H1 (cell line): ENCODE measurements at regions not wholly inside any gene's neighbourhood (a gene's known extent, or its start where the extent isn't known, plus 50 kb on each side); places are given as distances from the start of the nearest gene placed in this dataset.
"Not testable (repeated sequence)": the region's sequence is repeated elsewhere in the genome, so short reads cannot be mapped to it uniquely, and the experiment has no call there.

ENCODE experiments used
- CTCF ChIA-PET: fragments of 300-600 bp; sonication (Branson Sonifier 250); formaldehyde crosslinking; loops from one replicate; lab custom pipeline; 2021; ENCODE audit not compliant: partially characterized antibody; lab: Charles Lee
- POLR2A ChIA-PET: fragments of 300-600 bp; sonication (Branson Sonifier 250); formaldehyde crosslinking; loops from one replicate; lab custom pipeline; 2021; ENCODE audit warnings: inconsistent platforms; ENCODE audit not compliant: partially characterized antibody; lab: Charles Lee
- DNase-seq, 2 experiments: peaks; one replicate each; pipeline versions ENCODE4 v3.0.0 to v3.0.0-alpha.2; 2010 to 2022; ENCODE audit warnings: low spot score in 2 of 2, low read depth in 1 of 2, mixed read lengths in 1 of 2
- FAIRE-seq: peaks from 2 replicates; lab custom pipeline; 2011; peaks lifted over from hg19 to GRCh38; lab: Jason Lieb, UNC
- H2AFZ ChIP-seq: 2 replicates; pipeline ENCODE4 v1.8.1; 2012; ENCODE audit warnings: low read length, inconsistent platforms
- H2AK5ac ChIP-seq: 2 replicates; pipeline ENCODE4 v1.6.1; 2013; ENCODE audit warnings: low read depth, low read length
- H2BK120ac ChIP-seq: replicated peaks from 2 replicates; pipeline ENCODE3; 2013; ENCODE audit warnings: low read depth, low read length, inconsistent platforms
- H2BK12ac ChIP-seq: 2 replicates; pipeline ENCODE4 v1.6.1; 2013; ENCODE audit warnings: low read depth, low read length
- H2BK15ac ChIP-seq: 2 replicates; pipeline ENCODE4 v1.6.1; 2013; ENCODE audit warnings: low read length
- H2BK20ac ChIP-seq: 2 replicates; pipeline ENCODE4 v1.6.1; 2013; ENCODE audit warnings: low read length
- H2BK5ac ChIP-seq: 2 replicates; pipeline ENCODE4 v1.6.1; 2013; ENCODE audit warnings: low read depth, low read length
- H3K14ac ChIP-seq: 2 replicates; pipeline ENCODE4 v1.6.1; 2013; ENCODE audit warnings: inconsistent platforms; ENCODE audit not compliant: insufficient read length
- H3K18ac ChIP-seq: 2 replicates; pipeline ENCODE4 v1.6.1; 2013; ENCODE audit warnings: low read length; ENCODE audit errors: extremely low read depth
- H3K23ac ChIP-seq: 2 replicates; pipeline ENCODE4 v1.6.1; 2013; ENCODE audit warnings: inconsistent platforms; ENCODE audit not compliant: insufficient read length
- H3K23me2 ChIP-seq: 2 replicates; pipeline ENCODE4 v1.6.1; 2013; ENCODE audit warnings: low read depth, low read length
- H3K27ac ChIP-seq: 2 replicates; pipeline ENCODE4 v1.6.1; 2011; ENCODE audit warnings: low read depth, low read length, inconsistent platforms
- H3K27me3 ChIP-seq, 4 experiments: replicated peaks in 1 of 4; 1 replicate in 1 of 4; 2 replicates in 3 of 4; pipeline versions ENCODE4 v1.6.1 to v1.8.1; 2011 to 2013; ENCODE audit warnings: low read length in 3 of 4, mild to moderate bottlenecking in 3 of 4, inconsistent platforms in 2 of 4, mixed read lengths in 2 of 4, moderate library complexity in 1 of 4; ENCODE audit not compliant: control insufficient read depth in 3 of 4, insufficient read depth in 3 of 4; ENCODE audit errors: extremely low read depth in 1 of 4
- H3K36me3 ChIP-seq, 4 experiments: 2 replicates each; pipeline versions ENCODE4 v1.6.1 to v1.8.1; 2011 to 2013; ENCODE audit warnings: mild to moderate bottlenecking in 4 of 4, low read length in 3 of 4, moderate library complexity in 2 of 4, control low read depth in 1 of 4, inconsistent platforms in 1 of 4; ENCODE audit not compliant: insufficient read depth in 4 of 4, control insufficient read depth in 2 of 4
- H3K4ac ChIP-seq: replicated peaks from 2 replicates; pipeline ENCODE3; 2013; ENCODE audit warnings: low read length, low read depth, mixed read lengths, inconsistent platforms; ENCODE audit not compliant: insufficient read length
- H3K4me1 ChIP-seq, 4 experiments: replicated peaks in 1 of 4; 1 replicate in 1 of 4; 2 replicates in 3 of 4; pipeline versions ENCODE4 v1.6.1 to v1.8.1; 2011 to 2013; ENCODE audit warnings: low read length in 3 of 4, inconsistent platforms in 2 of 4, mixed read lengths in 1 of 4; ENCODE audit not compliant: insufficient read depth in 4 of 4, control insufficient read depth in 3 of 4
- H3K4me2 ChIP-seq, 2 experiments: 2 replicates each; pipeline versions ENCODE4 v1.6.1 to v1.8.1; 2011 to 2013; ENCODE audit warnings: low read depth in 2 of 2, low read length in 2 of 2, control low read depth in 1 of 2, inconsistent platforms in 1 of 2, mild to moderate bottlenecking in 1 of 2; ENCODE audit not compliant: insufficient read depth in 1 of 2
- H3K4me3 ChIP-seq, 4 experiments: fragments of 200-600, 300-600 bp in 1 of 4; sonication (generic), shearing (Covaris generic), sonication (Bioruptor Twin) in 1 of 4; 2 replicates each; pipeline versions ENCODE4 v1.5.1 to v1.8.1; 2011 to 2016; ENCODE audit warnings: low read length in 4 of 4, low read depth in 3 of 4, control low read depth in 2 of 4, inconsistent platforms in 2 of 4, mild to moderate bottlenecking in 2 of 4, mixed read lengths in 1 of 4, moderate library complexity in 1 of 4; ENCODE audit not compliant: insufficient read depth in 2 of 4; ENCODE audit errors: extremely low read depth in 1 of 4
- H3K56ac ChIP-seq: replicated peaks from 2 replicates; pipeline ENCODE3; 2013; ENCODE audit warnings: low read depth, mild to moderate bottlenecking, mixed read lengths, low read length, inconsistent platforms; ENCODE audit not compliant: insufficient read length
- H3K79me1 ChIP-seq: 2 replicates; pipeline ENCODE4 v1.6.1; 2013; ENCODE audit warnings: low read depth, low read length, control low read depth
- H3K79me2 ChIP-seq, 2 experiments: 2 replicates each; pipeline versions ENCODE4 v1.6.1 to v1.8.1; 2012 to 2013; ENCODE audit warnings: low read length in 2 of 2, mild to moderate bottlenecking in 2 of 2, inconsistent platforms in 1 of 2; ENCODE audit not compliant: insufficient read depth in 2 of 2, control insufficient read depth in 1 of 2
- H3K9ac ChIP-seq, 4 experiments: replicated peaks in 1 of 4; 1 replicate in 1 of 4; 2 replicates in 3 of 4; pipeline versions ENCODE4 v1.6.1 to v1.8.1; 2011 to 2013; ENCODE audit warnings: low read depth in 3 of 4, low read length in 3 of 4, control low read depth in 2 of 4, mild to moderate bottlenecking in 2 of 4, moderate library complexity in 2 of 4, inconsistent platforms in 1 of 4; ENCODE audit errors: extremely low read depth in 1 of 4
- H3K9me3 ChIP-seq, 2 experiments: 2 replicates each; pipeline versions ENCODE4 v1.6.1 to v1.8.1; 2012 to 2013; ENCODE audit warnings: mild to moderate bottlenecking in 2 of 2, moderate library complexity in 2 of 2, control low read depth in 1 of 2, inconsistent platforms in 1 of 2, low read depth in 1 of 2, low read length in 1 of 2, mixed read lengths in 1 of 2; ENCODE audit not compliant: insufficient read depth in 2 of 2
- H4K20me1 ChIP-seq, 2 experiments: replicated peaks in 1 of 2; 2 replicates each; pipeline versions ENCODE3 to v1.8.1; 2011 to 2013; ENCODE audit warnings: inconsistent platforms in 2 of 2, low read length in 2 of 2, mild to moderate bottlenecking in 1 of 2; ENCODE audit not compliant: insufficient read depth in 2 of 2, control insufficient read depth in 1 of 2
- H4K5ac ChIP-seq: 2 replicates; pipeline ENCODE4 v1.6.1; 2013; ENCODE audit warnings: low read length, low read depth, mixed read lengths, inconsistent platforms; ENCODE audit not compliant: insufficient read length
- H4K8ac ChIP-seq: 2 replicates; pipeline ENCODE4 v1.8.0; 2013; ENCODE audit warnings: mild to moderate bottlenecking, moderate library complexity, low read length, inconsistent platforms; ENCODE audit not compliant: insufficient read depth; ENCODE audit errors: extremely low read depth
- H4K91ac ChIP-seq: replicated peaks from 2 replicates; pipeline ENCODE3; 2013; ENCODE audit warnings: low read length, mixed read lengths, inconsistent platforms; ENCODE audit not compliant: insufficient read length
- WGBS, 2 experiments: shearing (Covaris generic) in 1 of 2; methylation state at CpG; one replicate each; pipeline versions ENCODE4 v1.1.6 to v1.1.7; 2013 to 2015; ENCODE audit warnings: low lambda C conversion rate in 2 of 2, mixed read lengths in 2 of 2, inconsistent platforms in 1 of 2, low coverage in 1 of 2, missing lambda C conversion rate in 1 of 2; ENCODE audit not compliant: insufficient replicate concordance in 2 of 2, insufficient coverage in 1 of 2, insufficient read length in 1 of 2; ENCODE audit errors: extremely low coverage in 1 of 2, missing lambda C conversion rate in 1 of 2; 5-methylcytosine and 5-hydroxymethylcytosine counted together

DNA sequence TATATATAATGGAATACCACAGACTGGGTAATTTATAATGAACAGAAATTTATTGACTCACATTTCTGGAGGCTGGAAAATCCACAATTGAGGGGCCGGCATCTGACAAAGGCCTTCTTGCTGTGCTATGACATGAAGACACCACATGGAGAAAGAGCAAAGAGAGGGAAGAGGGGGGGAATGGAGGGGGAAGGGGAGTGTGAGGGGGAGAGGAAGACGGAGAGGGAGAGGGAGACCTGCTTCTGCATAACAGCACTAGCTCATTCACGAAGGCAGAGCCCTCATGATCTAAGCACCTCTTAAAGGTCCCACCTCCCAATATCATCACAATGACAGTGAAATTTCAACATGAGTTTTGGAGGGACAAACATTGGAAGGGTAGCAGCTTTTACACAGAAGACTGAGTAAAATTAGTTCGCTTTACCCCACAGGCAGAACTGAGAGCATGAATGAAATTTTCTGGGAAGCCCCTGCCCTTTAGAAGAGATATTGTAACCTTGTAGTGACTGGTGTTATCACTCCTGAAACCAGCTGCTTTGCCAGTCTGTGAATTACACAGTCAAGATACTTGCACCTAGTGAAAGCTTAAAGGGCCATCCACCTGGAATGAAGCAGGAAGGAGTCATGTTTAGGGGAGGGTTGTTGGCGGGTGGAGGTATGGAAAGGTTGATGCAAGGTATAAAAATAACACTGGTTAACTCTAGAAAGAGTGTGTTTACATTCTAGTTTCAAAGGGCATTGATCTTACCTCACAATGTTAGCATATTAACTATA lies 793.0 kb upstream of the TPTE start:
- 70% methylated on average over 4 of the region's 5 CpGs; no CpG with 5 or more reads in 1 of the 2 experiments for WGBS, 2 experiments
- not testable (repeated sequence) for DNase-seq, H3K14ac ChIP-seq

More for the DNA sequence above, 793.0 kb upstream of the TPTE start:
- H3K56ac ChIP-seq, H3K79me2 ChIP-seq, H2BK15ac ChIP-seq, H2AFZ ChIP-seq, H2AK5ac ChIP-seq, H3K23me2 ChIP-seq, H4K20me1 ChIP-seq, H3K23ac ChIP-seq, H3K18ac ChIP-seq, H4K8ac ChIP-seq, H3K36me3 ChIP-seq, CTCF ChIA-PET, H4K91ac ChIP-seq, H3K4me1 ChIP-seq, H3K4me2 ChIP-seq, FAIRE-seq, H3K9ac ChIP-seq, H2BK120ac ChIP-seq, H3K4ac ChIP-seq, H2BK5ac ChIP-seq, H2BK12ac ChIP-seq, H3K27ac ChIP-seq, H4K5ac ChIP-seq, H3K79me1 ChIP-seq, H3K27me3 ChIP-seq, H2BK20ac ChIP-seq, H3K4me3 ChIP-seq: not testable (repeated sequence)
- peaks cover 48 to 56% of the 10 kb centered on the region in 2 experiments for H3K9me3 ChIP-seq
- POLR2A ChIA-PET: interaction anchor here (0.6 kb wide), 1 partner anchor 1206 kb away, joined by 3 read pairs; no protein-coding TSS in a partner anchor
